ENCODE measurements at regions not wholly inside any gene's neighbourhood (a gene's known extent, or its start where the extent isn't known, plus 50 kb on each side); places are given as distances from the start of the nearest gene placed in this dataset.

DNA sequence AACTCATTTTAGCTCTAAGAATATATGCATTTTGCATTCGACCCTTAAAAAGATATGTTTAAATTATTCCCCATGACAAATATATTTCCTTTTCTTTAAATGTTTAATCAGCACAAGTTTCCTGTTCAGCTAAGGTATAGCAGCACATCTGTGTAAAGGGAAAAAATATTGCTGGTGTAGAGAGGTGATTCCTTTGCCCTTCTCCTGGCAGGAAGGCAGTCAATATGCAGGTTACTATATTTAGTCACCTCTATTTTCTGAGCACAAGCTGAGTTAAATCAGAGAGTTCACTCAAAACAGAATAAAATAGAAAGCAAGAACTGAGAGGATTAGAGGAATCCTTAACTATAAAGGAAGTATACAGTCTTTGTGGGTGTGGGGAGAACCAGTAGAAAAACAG is 274.4 kb upstream of the PCSK5 start:
- no peak for DNase-seq (ENCODE audit: low spot score)

GRCh38 chr9:75616841-75617566 is 273.5 kb upstream of the PCSK5 start:
- DNase-seq (ENCODE audit: low spot score): no peak

DNA sequence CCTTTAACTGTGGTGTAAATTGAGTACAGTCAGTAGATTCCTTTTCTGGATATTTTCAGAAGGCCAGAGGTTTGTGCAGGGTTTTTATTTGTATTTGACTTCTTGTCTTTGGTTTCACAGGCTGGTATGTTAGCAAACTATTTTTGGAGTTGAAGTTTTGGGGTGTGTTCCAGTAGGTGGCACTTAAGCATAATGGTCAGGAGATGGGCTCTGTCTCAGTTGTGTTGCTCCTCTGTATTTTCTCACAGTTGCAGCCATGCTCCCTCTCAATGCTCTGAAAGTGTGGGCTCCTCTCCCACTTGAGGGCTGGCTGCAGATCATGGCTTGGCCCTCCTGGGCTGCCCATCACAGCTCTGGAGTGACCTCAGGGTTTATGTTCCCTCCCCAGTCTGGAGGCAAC is 267.0 kb upstream of the PCSK5 start:
- no peak for DNase-seq (ENCODE audit: low spot score)

DNA sequence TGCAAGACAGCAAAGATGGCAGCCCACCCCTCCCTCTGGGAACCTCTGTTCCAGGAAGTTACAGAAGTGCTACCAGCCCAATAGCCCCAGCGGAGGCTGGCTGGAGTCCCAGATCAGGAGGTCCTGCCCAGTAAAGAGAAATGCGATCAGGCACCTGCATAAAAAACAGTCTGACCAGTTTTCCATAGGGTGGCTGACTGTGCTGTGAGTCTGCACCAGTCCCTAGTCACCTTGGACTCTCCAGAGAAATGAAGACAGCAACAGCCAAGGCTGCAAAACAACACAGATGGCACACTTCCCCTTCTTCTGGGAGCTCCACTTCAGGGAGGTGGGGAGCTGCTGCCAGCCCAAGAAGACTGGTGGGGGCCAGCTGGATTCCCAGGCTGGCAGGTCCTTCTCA is 265.5 kb upstream of the PCSK5 start:
- no peak for DNase-seq (ENCODE audit: low spot score)

DNA sequence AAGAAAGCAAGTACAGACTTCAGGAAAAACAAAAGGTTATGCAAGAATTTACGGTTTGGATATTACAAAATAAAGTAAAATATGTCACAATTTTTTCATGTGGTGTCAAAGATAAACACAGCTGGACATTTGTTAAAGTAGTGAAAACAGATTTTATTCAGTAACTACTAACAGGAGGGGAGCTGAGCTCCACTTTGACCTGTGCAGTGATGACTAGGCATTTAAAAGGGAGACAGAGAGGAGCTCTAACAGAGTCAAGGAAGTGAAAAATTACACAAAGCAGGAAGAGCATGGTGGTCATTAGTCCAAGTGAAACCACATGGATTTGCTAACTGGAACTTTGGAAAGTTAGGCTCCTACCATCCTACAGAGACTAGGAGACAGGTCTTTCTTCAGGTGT is 263.6 kb upstream of the PCSK5 start:
- no peak for DNase-seq (ENCODE audit: low spot score)

DNA sequence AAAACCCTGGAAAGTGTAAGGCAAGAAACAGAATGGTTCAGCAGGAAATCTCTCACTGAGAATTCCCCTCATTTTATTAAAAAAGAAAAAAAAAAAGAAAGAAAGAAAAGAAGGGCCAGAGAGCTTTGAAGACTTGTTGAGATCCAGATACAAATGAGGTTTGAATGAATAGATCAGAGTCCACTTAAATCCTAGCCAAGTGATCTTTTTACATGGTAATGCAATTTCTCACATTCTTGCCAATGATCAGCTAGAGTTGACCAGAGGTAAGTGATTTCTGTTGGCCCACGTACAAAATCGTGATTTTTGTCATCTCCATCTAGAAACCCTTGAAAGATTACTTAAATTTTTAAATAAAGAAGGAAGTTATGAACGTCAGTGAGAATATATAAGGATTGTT is 261.5 kb upstream of the PCSK5 start:
- DNase-seq (ENCODE audit: low spot score): no peak

DNA sequence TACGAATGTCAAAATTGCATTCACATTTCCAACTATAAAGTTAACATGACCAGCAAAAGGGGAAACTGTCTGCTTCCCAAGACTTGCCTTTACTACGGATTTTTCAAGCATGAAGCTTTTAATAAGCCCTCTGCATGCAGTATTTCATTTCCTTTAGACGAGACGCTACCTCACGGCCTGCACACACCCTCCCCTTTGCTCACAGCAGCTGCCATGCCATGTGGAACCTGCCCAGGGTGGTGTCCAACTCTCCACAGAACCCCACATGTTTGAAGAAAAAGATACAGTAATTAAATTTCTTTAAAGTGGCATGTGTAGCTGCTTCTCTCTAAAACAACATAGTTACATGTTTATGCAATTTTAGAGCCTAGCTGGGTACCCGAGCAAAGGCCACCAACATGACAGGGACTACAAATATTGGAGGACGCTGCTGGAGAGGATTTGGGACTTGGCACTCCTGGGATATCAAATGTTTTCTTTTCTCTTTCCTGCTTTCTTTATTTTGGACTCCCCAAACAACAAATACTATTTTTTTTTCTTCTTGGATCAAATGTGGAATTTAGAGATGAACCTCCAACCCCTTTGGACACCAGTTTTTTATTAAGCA is 256.9 kb upstream of the PCSK5 start:
- no peak for DNase-seq (ENCODE audit: low spot score)

DNA sequence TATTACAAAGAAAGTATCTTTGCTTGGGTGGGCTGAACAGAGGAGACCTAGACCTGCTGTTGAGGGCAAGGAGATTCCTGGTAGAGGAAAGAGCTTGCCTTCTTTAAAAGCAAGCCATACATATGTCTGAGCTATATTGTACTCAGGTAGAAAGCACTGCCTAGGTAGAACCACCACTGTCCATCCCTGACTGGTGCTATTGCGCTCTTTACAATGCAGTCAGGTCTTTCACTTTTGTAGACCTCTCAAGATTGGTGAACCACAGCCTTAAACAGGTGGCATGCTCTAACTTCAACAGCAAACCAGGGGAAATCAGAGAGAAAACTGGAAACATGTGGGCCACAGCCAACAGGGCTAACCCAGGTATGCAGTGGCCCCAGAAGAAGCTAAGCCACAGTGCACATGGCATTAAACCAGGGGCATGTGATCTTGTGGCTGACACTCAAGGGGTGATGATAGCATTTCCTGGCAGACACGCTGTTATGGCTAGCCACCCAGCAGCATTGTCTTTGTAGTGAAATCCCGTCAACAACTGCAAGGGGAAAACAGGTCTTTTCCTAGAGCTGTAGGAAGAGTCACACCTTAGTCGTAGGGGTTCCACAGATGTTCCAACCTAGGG is 253.9 kb upstream of the PCSK5 start:
- no peak for DNase-seq (ENCODE audit: low spot score)

- no peak for DNase-seq (ENCODE audit: low spot score)
These were observed 250.4 kb upstream of the PCSK5 start for GRCh38 chr9:75639971-75640610.

DNA sequence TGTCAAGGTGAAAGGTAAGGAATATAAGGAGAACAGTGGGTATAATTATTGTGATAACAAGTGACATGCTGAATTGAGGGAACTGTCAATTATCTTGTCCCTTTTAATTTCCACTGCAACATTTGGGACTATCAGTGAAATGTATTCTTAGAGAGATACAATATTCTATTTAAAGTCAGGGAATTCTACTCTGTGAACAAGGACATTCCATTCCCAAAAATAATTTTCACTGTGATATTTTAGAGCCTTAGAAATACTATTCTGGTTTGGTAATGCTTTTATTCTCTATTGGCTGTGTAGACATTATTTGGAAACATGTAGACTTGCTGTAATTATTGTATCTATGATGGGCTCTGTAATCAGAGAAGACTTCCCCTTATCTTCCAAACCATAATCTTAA is 248.0 kb upstream of the PCSK5 start:
- no peak for DNase-seq (ENCODE audit: low spot score)

- no peak for DNase-seq (ENCODE audit: low spot score)
These were observed 245.8 kb upstream of the PCSK5 start for GRCh38 chr9:75644649-75645048.

DNA sequence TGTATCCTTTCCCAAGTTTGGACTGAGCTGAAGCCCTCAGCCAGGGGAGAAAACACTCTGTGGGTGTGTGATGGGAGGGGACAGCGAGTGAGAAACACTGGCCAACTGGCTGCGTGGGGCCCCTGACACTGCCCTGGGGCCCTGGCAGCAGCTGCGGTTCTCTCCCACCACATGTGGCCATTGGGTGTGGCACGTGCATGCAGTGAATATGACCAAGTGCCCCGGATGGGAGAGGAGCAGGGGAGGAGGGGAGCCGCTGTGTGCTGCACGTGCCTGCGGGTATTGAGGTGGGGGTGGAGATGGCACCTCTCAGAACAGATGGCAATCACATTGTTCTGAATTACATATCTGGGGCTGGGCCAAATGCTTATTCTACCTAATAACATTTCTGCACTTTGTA is 242.4 kb upstream of the PCSK5 start:
- DNase-seq (ENCODE audit: low spot score): no peak

DNA sequence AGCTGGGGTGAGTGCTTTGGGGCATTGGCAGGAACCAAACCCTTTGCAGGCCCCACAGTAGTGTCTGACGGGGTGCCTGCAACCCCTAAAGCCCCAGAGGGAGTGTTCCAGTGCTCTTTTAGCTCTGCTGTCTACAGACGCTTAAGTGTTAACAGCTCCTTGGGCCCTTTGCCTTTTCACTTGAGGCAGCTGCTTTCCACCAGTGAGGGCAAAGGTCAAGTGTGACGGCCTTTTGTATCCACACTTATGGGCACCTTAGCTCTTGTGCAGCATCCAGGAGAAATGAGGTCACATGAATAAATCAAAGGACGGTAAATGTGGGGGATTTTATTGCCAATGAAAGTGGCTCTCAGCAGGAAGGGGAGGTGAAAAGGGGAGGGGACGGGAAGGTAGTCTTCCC is 241.4 kb upstream of the PCSK5 start:
- DNase-seq (ENCODE audit: low spot score): no peak

GRCh38 chr9:75651709-75652108 is 238.8 kb upstream of the PCSK5 start:
- DNase-seq (ENCODE audit: low spot score): no peak

DNA sequence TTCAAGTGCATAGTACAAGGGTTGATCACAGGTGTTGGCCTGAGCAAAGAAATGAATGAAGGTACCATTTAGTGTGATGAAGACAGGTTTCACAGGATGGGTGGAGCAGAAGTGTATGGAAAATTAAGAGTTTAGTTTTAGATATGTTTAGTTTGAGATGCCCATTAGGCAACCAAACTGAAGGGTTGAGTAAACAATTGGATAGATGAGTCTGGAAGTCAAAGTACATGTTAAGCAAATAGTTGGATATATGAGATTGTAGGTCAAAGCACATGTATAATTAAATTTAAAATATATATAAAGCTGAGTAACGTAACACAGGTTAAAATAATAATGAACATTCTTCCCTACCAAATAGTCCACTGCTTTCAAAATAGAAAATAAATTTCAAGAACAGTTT is 237.1 kb upstream of the PCSK5 start:
- no peak for DNase-seq (ENCODE audit: low spot score)

DNA sequence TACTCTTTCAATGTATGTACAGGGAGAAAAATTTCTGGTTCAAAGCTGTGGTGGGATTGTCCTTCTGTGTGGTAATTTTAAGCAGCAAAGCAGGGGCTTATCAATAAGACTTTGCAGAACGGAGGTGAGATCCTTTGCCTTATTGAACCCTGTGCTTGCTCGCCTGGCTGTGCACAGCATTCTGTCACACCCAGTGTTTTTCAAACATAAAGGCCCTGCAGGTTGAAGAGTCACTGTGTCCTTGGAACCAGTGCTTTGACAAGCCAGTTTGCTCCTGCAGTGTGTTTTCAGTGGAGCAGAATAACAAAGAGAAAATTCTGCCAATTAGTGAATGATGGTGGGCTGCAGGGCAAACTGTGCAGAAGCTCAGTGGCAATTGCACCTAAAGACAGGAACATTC is 236.7 kb upstream of the PCSK5 start:
- no peak for DNase-seq (ENCODE audit: low spot score)

DNA sequence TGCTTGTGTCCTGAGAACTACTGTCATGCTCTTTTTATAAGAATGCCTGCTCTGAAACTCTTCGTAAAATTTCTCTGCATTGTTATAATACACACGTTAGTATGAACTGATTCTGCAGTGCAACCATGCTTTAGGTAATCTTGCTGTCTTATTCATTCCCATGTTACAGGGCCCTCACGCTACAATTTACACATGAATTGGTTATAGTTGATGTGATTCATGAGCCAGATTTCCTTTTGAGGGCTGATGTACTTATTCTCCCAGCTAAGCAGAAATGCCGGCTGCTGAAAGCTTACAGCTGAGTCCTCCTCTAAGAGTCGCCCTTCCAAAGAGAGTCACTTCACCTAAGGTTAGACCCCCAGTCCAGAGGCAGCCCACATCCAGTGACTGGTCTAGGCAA is 233.5 kb upstream of the PCSK5 start:
- no peak for DNase-seq (ENCODE audit: low spot score)

DNA sequence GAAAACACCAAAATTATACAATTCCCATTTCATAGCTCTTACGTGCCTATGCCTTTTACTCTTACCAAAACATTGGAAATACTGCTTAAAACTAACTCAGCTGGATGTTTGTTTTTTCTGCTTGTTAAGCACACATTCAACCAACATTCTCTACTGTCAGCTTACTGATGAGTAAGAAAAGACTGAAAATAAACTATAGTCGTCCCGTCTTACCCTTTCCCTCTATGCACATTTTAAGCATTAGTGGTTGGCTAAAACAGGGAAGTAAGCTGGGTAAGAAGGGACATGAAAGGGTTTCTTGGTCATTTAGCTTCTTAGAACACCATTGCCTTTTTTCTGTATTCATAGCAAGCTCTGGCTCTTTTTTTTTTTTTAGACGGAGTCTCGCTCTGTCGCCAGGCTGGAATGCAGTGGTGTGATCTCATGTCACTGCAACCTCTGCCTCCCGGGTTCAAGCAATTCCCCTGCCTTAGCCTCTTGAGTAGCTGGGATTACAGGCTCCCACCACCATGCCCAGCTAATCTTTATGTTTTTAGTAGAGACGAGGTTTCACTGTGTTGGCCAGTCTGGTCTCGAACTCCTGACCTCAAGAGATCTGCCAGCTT is 232.1 kb upstream of the PCSK5 start:
- DNase-seq (ENCODE audit: low spot score): no peak

DNA sequence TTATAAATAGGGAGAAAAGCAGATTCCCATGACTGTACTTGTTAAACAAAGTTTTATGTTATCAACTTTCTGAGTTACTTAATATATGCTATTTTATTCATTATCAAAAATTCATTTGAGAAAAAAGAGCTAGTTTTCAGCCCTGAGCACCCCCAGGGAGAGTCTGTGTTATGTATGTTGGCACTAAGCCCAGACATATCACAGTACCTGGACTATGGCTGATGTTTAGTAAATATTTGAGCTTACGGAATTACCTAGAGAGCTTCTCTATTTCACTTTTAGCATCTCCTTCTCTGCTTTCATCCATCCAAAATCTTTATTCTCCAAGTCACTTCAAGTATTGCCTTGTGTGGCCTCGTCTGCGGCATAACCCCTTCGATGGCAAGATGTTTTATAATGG is 225.9 kb upstream of the PCSK5 start:
- no peak for DNase-seq (ENCODE audit: low spot score)

- DNase-seq (ENCODE audit: low spot score): no peak
These were observed 223.5 kb upstream of the PCSK5 start for GRCh38 chr9:75666856-75667554.

DNA sequence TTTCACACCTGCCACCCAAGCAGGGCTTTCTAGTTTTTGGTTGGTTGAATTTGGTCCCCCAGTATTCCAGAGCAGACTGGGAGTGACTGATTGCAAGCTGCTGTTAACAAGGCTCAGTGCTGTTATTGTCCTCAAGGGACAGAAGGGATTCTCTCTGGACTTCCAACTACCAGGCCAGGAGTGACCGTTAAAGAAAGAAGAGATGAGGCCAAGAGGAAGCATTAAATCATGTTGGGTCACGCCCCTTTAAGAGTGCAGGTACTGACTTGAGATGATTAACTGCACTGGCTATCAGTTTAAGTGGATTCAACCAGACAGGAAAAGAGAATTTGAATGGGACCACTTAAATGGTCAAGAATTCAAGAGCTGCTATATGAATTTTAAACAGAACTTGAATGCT is 220.8 kb upstream of the PCSK5 start:
- DNase-seq (ENCODE audit: low spot score): no peak

GRCh38 chr9:75671354-75671753 is 219.1 kb upstream of the PCSK5 start:
- DNase-seq (ENCODE audit: low spot score): no peak

Data from germinal center (tissue), 1 donor.